Head of caudate nucleus (tissue), 42 donors: ENCODE measurements at regions not wholly inside any gene's neighbourhood (a gene's known extent, or its start where the extent isn't known, plus 50 kb on each side); places are given as distances from the start of the nearest gene placed in this dataset.
"Not testable (repeated sequence)": the region's sequence is repeated elsewhere in the genome, so short reads cannot be mapped to it uniquely, and the experiment has no call there.

Experiments
- DNase-seq, 42 donors: peaks; one replicate each; pipeline versions ENCODE4 v3.0.0 to v3.0.0-alpha.2; 2020 to 2021; ENCODE audit warnings: mixed read lengths in 7 of 42
- intact Hi-C: fragments of 100-400 bp; cut with DNase I; formaldehyde crosslinking; loops from one replicate; pipeline ENCODE4 v1.15.0; 2022

DNA sequence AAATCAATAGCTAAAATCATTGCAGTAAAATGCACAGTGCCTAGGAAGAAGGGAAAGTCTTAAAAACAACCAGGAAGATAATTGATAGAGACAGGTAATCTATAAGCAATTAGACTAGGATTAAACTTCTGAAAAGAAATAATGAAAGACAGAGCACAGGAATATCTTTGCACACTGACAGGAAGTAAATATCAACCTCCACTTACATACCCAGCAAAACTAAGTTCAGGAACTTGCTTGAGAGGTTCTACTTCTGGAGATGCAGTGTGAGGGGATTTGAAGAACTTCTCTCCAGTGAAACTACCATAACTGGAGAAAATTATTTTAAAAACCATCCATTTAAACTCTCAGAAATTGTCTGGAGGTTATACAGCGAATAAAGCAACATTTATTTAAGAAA is 104.1 kb downstream of the EHF start:
- intact Hi-C loops, result no loop called here

DNA sequence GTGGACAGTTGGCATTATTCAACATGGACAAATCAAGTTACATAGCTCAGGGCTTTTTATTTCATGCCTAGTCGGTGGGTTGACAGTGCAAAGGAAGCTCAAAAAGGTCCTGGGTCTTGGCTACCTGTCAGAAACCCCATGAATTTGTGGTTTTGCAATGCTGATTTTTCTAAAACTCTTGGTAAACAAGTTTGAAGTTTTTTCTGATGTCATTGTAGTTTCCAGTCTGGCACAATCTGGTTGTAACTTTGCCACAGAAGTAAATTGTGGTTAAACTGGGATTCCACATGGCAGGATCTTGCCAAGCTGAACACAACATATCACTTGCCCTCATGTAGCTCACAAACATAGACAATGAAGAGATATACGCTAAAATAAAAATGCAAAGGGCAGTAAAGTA is 100.8 kb downstream of the EHF start:
- intact Hi-C loops, result no loop called here
- no peak for DNase-seq

More for the DNA sequence above, 104.1 kb downstream of the EHF start:
- DNase-seq, result no peak

DNA sequence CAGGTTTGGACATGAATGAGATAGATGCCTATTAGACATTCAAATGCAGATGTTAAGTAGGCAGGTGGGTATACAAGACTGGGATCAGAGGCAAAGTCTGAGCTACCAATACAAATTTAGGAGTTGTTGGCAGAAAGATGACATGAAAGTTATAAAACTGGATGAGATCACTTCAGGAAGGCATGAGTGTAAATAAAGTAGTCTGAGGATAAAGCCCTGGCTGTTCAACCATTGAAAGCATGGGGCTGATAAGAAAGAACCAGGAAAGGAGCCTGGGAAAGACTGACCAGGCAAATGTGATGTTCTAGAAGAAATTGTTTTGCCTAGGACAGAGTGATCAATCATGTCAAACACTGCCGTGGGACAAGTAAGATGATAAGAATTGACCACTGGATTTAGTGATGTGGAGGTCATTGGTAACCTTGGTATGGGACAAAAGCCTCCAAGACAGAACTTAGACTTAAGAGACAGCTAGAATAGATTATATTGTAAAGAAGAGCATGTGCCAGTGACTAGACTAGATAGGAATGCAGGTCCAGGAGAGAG is 98.5 kb downstream of the EHF start:
- intact Hi-C loops, result no loop called here
- no peak for DNase-seq

DNA sequence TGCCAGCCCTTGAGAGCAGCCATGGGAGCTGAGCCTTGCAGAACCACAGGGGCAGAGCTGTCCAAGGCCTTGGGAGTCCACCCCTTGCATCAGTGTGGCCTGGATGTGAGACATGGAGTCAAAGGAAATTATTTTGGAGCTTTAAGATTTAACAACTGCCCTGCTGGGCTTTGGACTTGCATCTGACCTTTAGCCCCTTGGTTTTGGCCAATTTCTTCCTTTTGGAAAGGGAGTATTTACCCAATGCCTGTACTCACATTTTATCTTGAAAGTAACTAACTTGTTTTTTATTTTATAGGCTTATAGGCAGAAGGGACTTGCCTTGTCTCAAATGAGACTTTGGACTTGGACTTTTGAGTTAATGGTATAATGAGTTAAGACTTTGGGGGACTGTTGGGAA is 92.7 kb downstream of the EHF start:
- intact Hi-C loops, DNase-seq: not testable (repeated sequence)
